GM06990 (cell line): ENCODE measurements at regions not wholly inside any gene's neighbourhood (a gene's known extent, or its start where the extent isn't known, plus 50 kb on each side); places are given as distances from the start of the nearest gene placed in this dataset.
"Not testable (repeated sequence)": the region's sequence is repeated elsewhere in the genome, so short reads cannot be mapped to it uniquely, and the experiment has no call there.

Experiments
- DNase-seq: peaks from one replicate; pipeline ENCODE4 v3.0.0-alpha.2; 2011; ENCODE audit not compliant: insufficient read length; ENCODE audit errors: extremely low read depth
- H3K27me3 ChIP-seq: replicated peaks from 2 replicates; pipeline ENCODE4 v1.6.0; 2011; ENCODE audit warnings: low read length; ENCODE audit not compliant: control insufficient read depth, insufficient read depth
- H3K36me3 ChIP-seq: 2 replicates; pipeline ENCODE4 v1.5.1; 2011; ENCODE audit warnings: low read length; ENCODE audit not compliant: control insufficient read depth, insufficient read depth
- H3K4me3 ChIP-seq: replicated peaks from 2 replicates; pipeline ENCODE4 v1.5.1; 2011; ENCODE audit warnings: low read depth, mild to moderate bottlenecking, control low read depth, low read length
- CTCF ChIP-seq: IDR thresholded peaks from 2 replicates; pipeline ENCODE4 v1.5.1; 2011; ENCODE audit warnings: low read length, control low read depth, mild to moderate bottlenecking, inconsistent platforms; ENCODE audit not compliant: insufficient read depth, poor library complexity, severe bottlenecking

- no peak for DNase-seq
- no peak for TF ChIP-seq CTCF
- Histone ChIP-seq H3K36me3 (no peaks in the 10 kb centered on the region), H3K4me3 (no peak overlapping the region), H3K27me3 (no peaks in the 10 kb centered on the region)
These were observed 487.8 kb upstream of the NUDT12 start for GRCh38 chr5:104050436-104050835.

- Histone ChIP-seq H3K27me3 (no peaks in the 10 kb centered on the region), H3K36me3 (no peaks in the 10 kb centered on the region), H3K4me3 (no peak overlapping the region)
- TF ChIP-seq CTCF, result no peak
- DNase-seq, result no peak
These were observed 487.2 kb upstream of the NUDT12 start for GRCh38 chr5:104049752-104050151.

- no peak overlapping the region for H3K4me3 ChIP-seq
- H3K36me3 ChIP-seq, result no peaks in the 10 kb centered on the region
- TF ChIP-seq CTCF, result no peak
- DNase-seq, result no peak
- no peaks in the 10 kb centered on the region for H3K27me3 ChIP-seq
These were observed 485.6 kb upstream of the NUDT12 start for GRCh38 chr5:104048231-104048630.

GRCh38 chr5:104045987-104046386, 483.4 kb upstream of the NUDT12 start:
- H3K36me3 ChIP-seq, result no peaks in the 10 kb centered on the region
- TF ChIP-seq CTCF, result no peak
- DNase-seq, result no peak

GRCh38 chr5:104039871-104040270, 477.3 kb upstream of the NUDT12 start:
- not testable (repeated sequence) for DNase-seq

More at GRCh38 chr5:104045987-104046386, 483.4 kb upstream of the NUDT12 start:
- Histone ChIP-seq H3K27me3 (no peaks in the 10 kb centered on the region), H3K4me3 (no peak overlapping the region)

GRCh38 chr5:104037136-104037535, 474.5 kb upstream of the NUDT12 start:
- not testable (repeated sequence) for H3K36me3 ChIP-seq, H3K27me3 ChIP-seq, DNase-seq, H3K4me3 ChIP-seq

More at GRCh38 chr5:104039871-104040270, 477.3 kb upstream of the NUDT12 start:
- not testable (repeated sequence) for H3K27me3 ChIP-seq, H3K4me3 ChIP-seq, H3K36me3 ChIP-seq

- H3K27me3 ChIP-seq, DNase-seq: not testable (repeated sequence)
These were observed 470.6 kb upstream of the NUDT12 start for GRCh38 chr5:104033186-104033585.

More at GRCh38 chr5:104033186-104033585, 470.6 kb upstream of the NUDT12 start:
- H3K4me3 ChIP-seq, H3K36me3 ChIP-seq: not testable (repeated sequence)
